Erythroblast (primary cell): ENCODE measurements at regions not wholly inside any gene's neighbourhood (a gene's known extent, or its start where the extent isn't known, plus 50 kb on each side); places are given as distances from the start of the nearest gene placed in this dataset.

ENCODE experiments used
- GATA1 ChIP-seq: IDR thresholded peaks from 2 replicates; pipeline ENCODE4 v1.6.1; 2011; ENCODE audit warnings: low read depth, mild to moderate bottlenecking, control low read depth, low read length, moderate library complexity
- POLR2A ChIP-seq: IDR thresholded peaks from 2 replicates; pipeline ENCODE4 v1.6.1; 2011; ENCODE audit warnings: mild to moderate bottlenecking, low read length

DNA sequence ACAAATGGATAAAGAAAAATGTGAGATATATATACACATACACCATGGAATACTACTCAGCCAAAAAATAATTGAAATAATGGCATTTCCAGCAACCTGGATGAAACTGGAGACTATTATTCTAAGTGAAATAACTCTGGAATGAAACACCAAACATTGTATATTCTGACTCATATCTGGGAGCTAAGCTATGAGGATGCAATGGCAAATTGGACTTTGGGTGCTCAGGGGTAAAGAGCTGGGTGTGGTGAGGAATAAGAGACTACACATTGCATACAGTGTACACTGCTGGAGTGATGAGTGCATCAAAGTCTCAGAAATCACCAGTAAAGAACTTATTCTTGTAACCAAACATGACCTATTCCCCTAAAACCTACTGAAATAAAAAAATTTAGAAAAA lies 636.0 kb upstream of the LRATD1 start:
- TF ChIP-seq POLR2A (no peak), GATA1 (no peak)
